ENCODE measurements at regions not wholly inside any gene's neighbourhood (a gene's known extent, or its start where the extent isn't known, plus 50 kb on each side); places are given as distances from the start of the nearest gene placed in this dataset.

- DNase-seq (ENCODE audit: low spot score), result no peak
Observed at GRCh38 chr13:104045907-104046306, 979.7 kb upstream of the SLC10A2 start.

- no peak for DNase-seq (ENCODE audit: low spot score)
Observed at GRCh38 chr13:104043184-104043583, 977.0 kb upstream of the SLC10A2 start.

GRCh38 chr13:104034891-104035290 is 968.7 kb upstream of the SLC10A2 start:
- DNase-seq (ENCODE audit: low spot score), result no peak

- DNase-seq (ENCODE audit: low spot score), result no peak
Observed at GRCh38 chr13:104025303-104025702, 959.1 kb upstream of the SLC10A2 start.

- no peak for DNase-seq (ENCODE audit: low spot score)
Observed at GRCh38 chr13:104024416-104025170, 958.4 kb upstream of the SLC10A2 start.

- DNase-seq (ENCODE audit: low spot score), result no peak
Observed at GRCh38 chr13:104021806-104022397, 955.7 kb upstream of the SLC10A2 start.

- DNase-seq (ENCODE audit: low spot score), result no peak
Observed at GRCh38 chr13:104017317-104017716, 951.1 kb upstream of the SLC10A2 start.

- DNase-seq (ENCODE audit: low spot score), result no peak
Observed at GRCh38 chr13:104015646-104016396, 949.6 kb upstream of the SLC10A2 start.

- no peak for DNase-seq (ENCODE audit: low spot score)
Observed at GRCh38 chr13:104014803-104015645, 948.8 kb upstream of the SLC10A2 start.

- DNase-seq (ENCODE audit: low spot score), result no peak
Observed at GRCh38 chr13:104011505-104012241, 945.5 kb upstream of the SLC10A2 start.

GRCh38 chr13:104008541-104009435 is 942.6 kb upstream of the SLC10A2 start:
- no peak for DNase-seq (ENCODE audit: low spot score)

- no peak for DNase-seq (ENCODE audit: low spot score)
Observed at GRCh38 chr13:104008075-104008474, 941.9 kb upstream of the SLC10A2 start.

GRCh38 chr13:104006625-104007075 is 940.4 kb upstream of the SLC10A2 start:
- peak; percentile 64 for DNase-seq (ENCODE audit: low spot score)

GRCh38 chr13:104004572-104004971 is 938.4 kb upstream of the SLC10A2 start:
- DNase-seq (ENCODE audit: low spot score), result no peak

- no peak for DNase-seq (ENCODE audit: low spot score)
Observed at GRCh38 chr13:104002216-104002615, 936.0 kb upstream of the SLC10A2 start.

GRCh38 chr13:104001766-104002165 is 935.5 kb upstream of the SLC10A2 start:
- no peak for DNase-seq (ENCODE audit: low spot score)

GRCh38 chr13:103996733-103997132 is 930.5 kb upstream of the SLC10A2 start:
- DNase-seq (ENCODE audit: low spot score), result no peak

GRCh38 chr13:103983948-103984347 is 917.7 kb upstream of the SLC10A2 start:
- no peak for DNase-seq (ENCODE audit: low spot score)

- DNase-seq (ENCODE audit: low spot score), result no peak
Observed at GRCh38 chr13:103976371-103976770, 910.2 kb upstream of the SLC10A2 start.

- DNase-seq (ENCODE audit: low spot score), result no peak
Observed at GRCh38 chr13:103973740-103974139, 907.5 kb upstream of the SLC10A2 start.
